Nephron (organoid): ENCODE measurements at regions not wholly inside any gene's neighbourhood (a gene's known extent, or its start where the extent isn't known, plus 50 kb on each side); places are given as distances from the start of the nearest gene placed in this dataset.

Source experiments
- H3K27ac Mint-ChIP-seq, 3 experiments: 2 replicates each; pipeline ENCODE4 v1.8.0; 2020; ENCODE audit warnings: mixed read lengths in 3 of 3, mild to moderate bottlenecking in 2 of 3, moderate library complexity in 1 of 3
- H3K27me3 Mint-ChIP-seq: 2 replicates; pipeline ENCODE4 v1.8.0; 2021; ENCODE audit warnings: low read depth, mild to moderate bottlenecking, moderate library complexity, mixed read lengths
- H3K36me3 Mint-ChIP-seq: 2 replicates; pipeline ENCODE4 v1.8.0; 2020; ENCODE audit warnings: low read depth, mixed read lengths
- H3K4me1 Mint-ChIP-seq: 2 replicates; pipeline ENCODE4 v1.8.0; 2020; ENCODE audit warnings: mixed read lengths
- H3K4me3 Mint-ChIP-seq, 3 experiments: 2 replicates each; pipeline ENCODE4 v1.8.0; 2020; ENCODE audit warnings: mild to moderate bottlenecking in 3 of 3, mixed read lengths in 3 of 3, moderate library complexity in 2 of 3
- H3K9me3 Mint-ChIP-seq: 2 replicates; pipeline ENCODE4 v1.8.0; 2020; ENCODE audit warnings: mixed read lengths
- CTCF ChIP-seq, 3 experiments: fragments of 200-600 bp; sonication (generic); IDR thresholded peaks; one replicate each; pipeline ENCODE4 v1.5.0; 2021; ENCODE audit warnings: antibody characterized with exemption in 3 of 3; ENCODE audit not compliant: unreplicated experiment in 3 of 3

- TF ChIP-seq CTCF (IDR thresholded peaks at IDR 0.05; ENCODE audit: unreplicated experiment in 3 of 3) = no peak
- H3K27me3 Mint-ChIP-seq = no peaks in the 10 kb centered on the region
- no peaks in the 10 kb centered on the region for H3K9me3 Mint-ChIP-seq
- no peaks in the 10 kb centered on the region for H3K36me3 Mint-ChIP-seq
- H3K4me1 Mint-ChIP-seq = peaks cover 24% of the 10 kb centered on the region
- H3K4me3 Mint-ChIP-seq = no peak overlapping the region
- no peak overlapping the region for H3K27ac Mint-ChIP-seq
Measured at GRCh38 chr6:16840291-16840690, 79.0 kb upstream of the ATXN1 start.

- no peaks in the 10 kb centered on the region for H3K27me3 Mint-ChIP-seq
- TF ChIP-seq CTCF (IDR thresholded peaks at IDR 0.05; ENCODE audit: unreplicated experiment in 3 of 3) = no peak
- no peak overlapping the region for H3K4me3 Mint-ChIP-seq
- H3K4me1 Mint-ChIP-seq = peaks cover 24% of the 10 kb centered on the region
- no peak overlapping the region for H3K27ac Mint-ChIP-seq
- no peaks in the 10 kb centered on the region for H3K36me3 Mint-ChIP-seq
- H3K9me3 Mint-ChIP-seq = no peaks in the 10 kb centered on the region
Measured at GRCh38 chr6:16839631-16840179, 78.4 kb upstream of the ATXN1 start.

- H3K36me3 Mint-ChIP-seq = no peaks in the 10 kb centered on the region
- no peaks in the 10 kb centered on the region for H3K9me3 Mint-ChIP-seq
- peak overlapping the region in 2 of 3 experiments; percentile 59 to 76 for H3K27ac Mint-ChIP-seq
- no peak overlapping the region for H3K4me3 Mint-ChIP-seq
- peaks cover 25% of the 10 kb centered on the region for H3K4me1 Mint-ChIP-seq
- no peaks in the 10 kb centered on the region for H3K27me3 Mint-ChIP-seq
- TF ChIP-seq CTCF (IDR thresholded peaks at IDR 0.05; ENCODE audit: unreplicated experiment in 3 of 3) = no peak
Measured at GRCh38 chr6:16837217-16837972, 76.1 kb upstream of the ATXN1 start.

GRCh38 chr6:16836144-16836981 lies 75.1 kb upstream of the ATXN1 start:
- Mint-ChIP-seq H3K27ac (peak overlapping the region; percentile 59 to 80 (median 76)), H3K9me3 (no peaks in the 10 kb centered on the region), H3K4me3 (peak overlapping the region in 2 of 3 experiments; percentile 9 to 39), H3K36me3 (no peaks in the 10 kb centered on the region), H3K27me3 (no peaks in the 10 kb centered on the region), H3K4me1 (peaks cover 33% of the 10 kb centered on the region)
- TF ChIP-seq CTCF (IDR thresholded peaks at IDR 0.05; ENCODE audit: unreplicated experiment in 3 of 3) = no peak

GRCh38 chr6:16834242-16834641 lies 73.0 kb upstream of the ATXN1 start:
- Mint-ChIP-seq H3K27ac (no peak overlapping the region), H3K9me3 (no peaks in the 10 kb centered on the region), H3K36me3 (no peaks in the 10 kb centered on the region), H3K4me3 (no peak overlapping the region), H3K27me3 (no peaks in the 10 kb centered on the region), H3K4me1 (peaks cover 26% of the 10 kb centered on the region)
- no peak for TF ChIP-seq CTCF (IDR thresholded peaks at IDR 0.05; ENCODE audit: unreplicated experiment in 3 of 3)
